Liver (tissue), 3 donors: ENCODE measurements at regions not wholly inside any gene's neighbourhood (a gene's known extent, or its start where the extent isn't known, plus 50 kb on each side); places are given as distances from the start of the nearest gene placed in this dataset.

Source experiments
- HNF4A ChIP-seq, 2 donors: conservative IDR thresholded peaks; 2 replicates each; pipeline ENCODE4 v1.6.1; 2016; ENCODE audit warnings: antibody characterized with exemption in 2 of 2, mild to moderate bottlenecking in 2 of 2
- JUND ChIP-seq, 2 donors: IDR thresholded peaks; 2 replicates each; pipeline ENCODE4 v1.6.1; 2016; ENCODE audit warnings: antibody characterized with exemption in 2 of 2
- RAD21 ChIP-seq, 2 donors: IDR thresholded peaks; 2 replicates each; pipeline ENCODE4 v1.6.1; 2016; ENCODE audit warnings: antibody characterized with exemption in 2 of 2, mild to moderate bottlenecking in 2 of 2
- TF ChIP-seq, protein P1 (sequence below): fragments of 150-350 bp; IDR thresholded peaks from 2 replicates; pipeline ENCODE4 v1.5.1; 2017; ENCODE audit warnings: improper control_type of control experiment, low read depth, low read length; ENCODE audit not compliant: missing input control
- donor health status: healthy.
- donor health status: healthy.

DNA sequence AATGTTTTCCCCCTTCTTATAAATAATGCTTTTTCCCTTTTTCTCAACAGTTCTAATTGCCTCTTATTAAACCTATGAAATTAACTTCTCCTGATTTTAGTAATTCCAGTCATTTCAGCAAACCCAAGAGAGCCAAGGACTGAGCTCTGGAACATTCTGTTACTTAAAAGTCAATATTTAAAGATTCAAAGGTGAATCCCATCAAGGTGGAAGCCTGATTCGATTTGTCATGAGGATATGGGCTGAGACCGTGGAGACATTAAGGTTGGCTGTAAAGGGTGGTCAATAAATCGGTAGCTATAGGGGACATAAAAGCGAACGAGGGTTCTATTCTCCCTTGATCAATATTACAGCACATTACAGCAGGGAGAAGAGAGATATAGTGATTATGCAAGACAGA is 66.6 kb upstream of the NELL2 start:
- TF ChIP-seq, protein P1, sequence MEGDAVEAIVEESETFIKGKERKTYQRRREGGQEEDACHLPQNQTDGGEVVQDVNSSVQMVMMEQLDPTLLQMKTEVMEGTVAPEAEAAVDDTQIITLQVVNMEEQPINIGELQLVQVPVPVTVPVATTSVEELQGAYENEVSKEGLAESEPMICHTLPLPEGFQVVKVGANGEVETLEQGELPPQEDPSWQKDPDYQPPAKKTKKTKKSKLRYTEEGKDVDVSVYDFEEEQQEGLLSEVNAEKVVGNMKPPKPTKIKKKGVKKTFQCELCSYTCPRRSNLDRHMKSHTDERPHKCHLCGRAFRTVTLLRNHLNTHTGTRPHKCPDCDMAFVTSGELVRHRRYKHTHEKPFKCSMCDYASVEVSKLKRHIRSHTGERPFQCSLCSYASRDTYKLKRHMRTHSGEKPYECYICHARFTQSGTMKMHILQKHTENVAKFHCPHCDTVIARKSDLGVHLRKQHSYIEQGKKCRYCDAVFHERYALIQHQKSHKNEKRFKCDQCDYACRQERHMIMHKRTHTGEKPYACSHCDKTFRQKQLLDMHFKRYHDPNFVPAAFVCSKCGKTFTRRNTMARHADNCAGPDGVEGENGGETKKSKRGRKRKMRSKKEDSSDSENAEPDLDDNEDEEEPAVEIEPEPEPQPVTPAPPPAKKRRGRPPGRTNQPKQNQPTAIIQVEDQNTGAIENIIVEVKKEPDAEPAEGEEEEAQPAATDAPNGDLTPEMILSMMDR: no peak
- no peak for TF ChIP-seq JUND (IDR thresholded peaks at IDR 0.05)
- no peak for TF ChIP-seq HNF4A (conservative IDR thresholded peaks at IDR 0.05)
- no peak for TF ChIP-seq RAD21 (IDR thresholded peaks at IDR 0.05)
